Globus pallidus (tissue), 1 donor: ENCODE measurements at regions not wholly inside any gene's neighbourhood (a gene's known extent, or its start where the extent isn't known, plus 50 kb on each side); places are given as distances from the start of the nearest gene placed in this dataset.
A peak's percentile ranks its signal among the peaks of the same experiment; 100 is the strongest.
"Not testable (repeated sequence)": the region's sequence is repeated elsewhere in the genome, so short reads cannot be mapped to it uniquely, and the experiment has no call there.

Experiments
- DNase-seq: peaks from one replicate; pipeline ENCODE4 v3.0.0-alpha.2; 2015; ENCODE audit warnings: low spot score

DNA sequence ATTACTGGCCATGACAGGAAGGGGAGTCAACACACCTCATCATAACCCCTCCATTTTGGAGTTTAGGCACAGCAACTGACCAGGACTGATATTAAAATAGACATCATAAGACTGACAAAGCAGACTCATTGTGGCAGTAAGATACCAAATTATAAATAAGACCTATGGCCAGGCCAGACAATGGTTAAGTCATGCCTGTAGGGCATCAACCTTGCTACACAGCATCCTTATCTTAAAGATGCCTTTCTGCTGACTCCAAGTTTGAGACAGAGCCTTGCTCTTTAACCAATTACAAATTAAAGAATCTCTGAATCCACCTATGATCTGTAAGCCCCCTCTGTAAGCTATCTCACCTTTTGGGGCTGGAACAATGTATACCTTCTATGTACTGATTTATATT lies 65.5 kb downstream of the VCX2 start:
- no peak for DNase-seq

DNA sequence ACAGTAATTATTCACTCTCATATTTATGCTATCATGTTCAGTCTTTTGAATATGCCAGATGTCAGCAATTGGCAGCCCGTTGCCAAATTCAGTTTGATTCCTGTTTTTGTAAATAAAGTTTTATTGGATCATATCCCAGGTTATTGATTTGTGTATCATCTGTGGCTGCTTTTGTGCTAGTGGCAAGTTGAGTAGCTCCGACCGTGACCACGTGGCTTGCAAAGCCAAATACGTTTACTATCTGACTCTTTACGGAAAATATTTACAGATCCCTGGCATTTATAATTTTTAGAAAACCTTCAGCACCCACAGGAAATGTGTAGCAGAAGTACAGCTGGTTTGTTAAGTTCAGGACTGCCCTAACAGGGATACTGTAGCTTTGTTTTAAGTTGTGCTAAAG lies 67.4 kb downstream of the VCX2 start:
- no peak for DNase-seq

DNA sequence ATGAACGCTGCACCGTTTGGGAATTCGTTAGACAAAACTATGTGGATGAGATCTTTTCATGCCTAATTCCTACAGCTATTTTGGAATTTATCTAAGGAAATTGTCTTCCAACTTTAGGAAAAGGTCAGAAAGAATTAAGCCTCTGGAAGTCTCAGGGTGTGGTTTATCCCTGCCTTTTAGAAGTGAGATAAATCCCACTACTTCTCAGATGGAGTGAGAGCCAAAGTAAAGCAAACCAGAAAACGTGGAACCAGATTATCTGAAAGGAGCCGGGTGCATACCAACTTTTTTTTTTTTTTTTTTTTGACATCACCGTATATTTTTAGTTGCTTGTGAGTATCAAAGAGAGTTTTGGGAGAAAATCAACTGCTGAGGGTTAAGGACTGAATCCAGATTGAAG lies 79.6 kb downstream of the VCX2 start:
- DNase-seq = no peak

DNA sequence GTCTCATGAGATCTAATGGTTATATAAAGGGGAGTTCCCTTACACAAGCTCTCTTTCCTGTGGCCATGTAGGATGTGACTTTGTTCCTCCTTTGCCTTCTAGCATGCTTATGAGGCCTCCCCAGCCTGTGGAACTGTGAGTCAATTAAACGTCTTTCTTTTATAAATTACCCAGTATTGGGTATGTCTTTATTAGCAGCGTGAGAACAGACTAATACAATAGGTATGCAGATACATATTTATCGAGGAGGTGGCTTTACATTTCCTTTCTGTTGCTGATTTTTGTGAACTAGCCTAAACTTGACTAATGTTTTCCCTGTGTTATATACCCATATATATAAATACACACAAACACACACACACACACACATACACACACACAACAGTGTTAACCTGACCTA lies 80.2 kb downstream of the VCX2 start:
- DNase-seq = no peak

DNA sequence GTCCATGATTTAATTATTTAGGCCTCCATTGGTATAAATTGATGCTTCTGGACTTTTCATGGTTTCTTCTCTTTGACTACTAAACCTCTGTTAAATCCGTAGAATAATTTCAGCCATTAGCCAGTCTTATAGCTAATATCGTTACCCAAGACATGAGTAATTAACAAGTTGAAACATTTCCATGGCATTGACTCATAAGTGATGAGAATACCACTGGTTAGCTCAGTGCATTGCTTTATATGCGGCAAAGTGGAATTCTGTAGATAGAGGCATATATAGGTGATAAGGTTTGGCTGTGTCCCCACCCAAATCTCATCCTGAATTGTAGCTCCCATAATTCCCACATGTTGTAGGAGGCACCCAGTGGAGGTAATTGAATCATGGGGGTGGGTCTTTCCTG lies 80.6 kb downstream of the VCX2 start:
- no peak for DNase-seq

DNA sequence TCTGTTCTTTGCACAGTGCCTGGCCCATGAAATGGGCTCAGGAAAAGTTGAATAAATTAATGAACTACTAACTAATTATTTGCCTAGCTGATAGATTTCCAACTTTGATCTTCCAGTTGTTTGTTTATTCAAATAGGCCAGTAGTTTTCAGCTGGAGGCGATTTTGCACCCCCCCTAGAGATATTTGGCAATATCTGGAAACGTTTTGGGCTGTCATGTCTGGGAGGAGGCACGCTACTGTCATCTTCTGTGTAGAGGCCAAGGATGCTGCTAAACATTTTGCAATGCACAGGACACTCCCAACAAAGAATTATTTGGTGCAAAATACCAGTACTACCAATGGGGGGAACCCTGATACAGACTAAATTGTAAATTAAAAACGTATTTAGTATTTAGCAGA lies 81.9 kb downstream of the VCX2 start:
- DNase-seq = no peak

DNA sequence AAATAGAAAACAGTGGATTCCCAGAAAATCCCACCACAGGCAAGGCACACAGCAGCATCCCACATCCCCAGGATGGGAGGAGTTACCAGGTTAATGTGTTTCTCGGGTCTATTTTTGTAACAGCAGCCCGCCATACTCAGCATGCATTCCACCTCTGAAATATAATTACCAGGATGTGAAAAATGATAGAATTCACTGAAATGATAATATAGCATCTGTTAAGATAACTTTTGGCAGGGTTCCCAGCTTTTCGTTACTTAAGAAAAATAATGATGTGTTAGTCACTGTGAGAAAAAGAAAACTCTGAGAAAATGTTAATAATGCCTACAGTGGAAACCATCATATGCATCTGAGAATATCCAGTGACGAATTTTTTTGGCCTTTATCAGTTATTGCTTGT lies 87.1 kb downstream of the VCX2 start:
- DNase-seq = no peak

DNA sequence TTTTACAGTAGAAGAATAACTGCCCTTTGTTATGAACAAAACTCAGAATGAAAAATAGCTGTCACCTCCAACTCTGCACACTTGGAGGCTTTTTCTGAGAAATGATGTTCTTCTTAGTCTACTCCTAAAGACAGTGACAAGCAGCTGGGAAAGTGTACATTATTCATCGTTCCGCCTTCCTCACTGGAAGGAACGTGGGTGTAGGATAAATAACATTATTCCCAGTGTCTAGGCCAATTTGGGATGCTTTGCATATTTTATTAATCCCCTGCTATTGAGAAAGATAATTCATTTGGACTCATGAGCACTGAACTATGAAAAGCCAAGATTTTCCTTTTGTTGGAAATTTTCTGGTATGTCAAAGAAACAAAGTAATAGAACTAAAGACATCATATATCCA lies 87.8 kb downstream of the VCX2 start:
- no peak for DNase-seq

DNA sequence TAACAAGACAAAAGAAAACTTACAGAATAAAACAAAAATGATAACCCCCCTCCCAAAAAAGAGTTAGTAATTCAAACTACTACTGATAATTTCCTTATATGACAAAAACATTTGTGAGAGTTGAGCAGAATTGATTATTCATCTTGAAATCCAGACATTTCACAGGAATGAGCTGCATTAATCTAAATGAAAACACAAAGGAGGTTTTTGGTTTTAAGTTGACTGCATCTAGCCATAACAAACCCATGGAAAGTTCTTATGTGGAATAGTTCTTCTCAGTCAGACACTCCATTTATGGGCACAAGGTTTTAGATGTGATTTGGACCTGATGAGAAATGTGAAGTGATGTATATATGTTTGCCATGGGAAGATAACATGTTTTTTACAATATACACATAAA lies 95.4 kb downstream of the VCX2 start:
- no peak for DNase-seq

DNA sequence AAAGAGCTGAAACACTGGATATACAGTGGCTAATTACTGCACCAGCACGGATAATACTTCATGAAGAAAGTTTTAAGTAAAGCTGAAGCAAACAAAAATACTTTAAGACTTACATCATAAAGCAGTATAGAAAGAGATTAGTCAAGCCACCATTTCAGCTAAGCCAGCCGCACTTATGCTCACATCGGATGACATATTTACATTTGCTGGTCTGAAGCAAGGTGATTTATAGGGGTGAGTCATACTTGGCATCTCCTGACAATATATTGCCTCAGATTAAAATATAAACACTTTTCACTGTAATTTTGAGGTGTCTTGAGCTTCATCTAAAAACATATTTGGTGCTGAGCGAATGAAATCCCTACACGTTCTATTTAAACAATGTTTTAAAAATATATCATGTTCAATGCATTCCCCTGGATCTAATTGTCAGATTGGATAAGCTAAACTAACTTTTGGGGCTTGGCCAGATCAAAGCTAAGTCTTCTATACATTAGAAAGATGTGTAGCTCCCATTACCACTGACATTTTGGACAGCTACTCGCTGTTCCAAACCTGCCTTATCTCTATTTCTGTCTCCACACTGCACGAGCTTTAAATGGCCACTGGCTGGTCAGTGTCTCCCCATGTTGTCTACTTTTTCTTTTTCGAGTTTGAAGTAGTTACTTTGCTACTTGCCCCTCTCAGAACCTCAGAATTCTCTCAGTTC lies 103.2 kb downstream of the VCX2 start:
- DNase-seq = no peak

DNA sequence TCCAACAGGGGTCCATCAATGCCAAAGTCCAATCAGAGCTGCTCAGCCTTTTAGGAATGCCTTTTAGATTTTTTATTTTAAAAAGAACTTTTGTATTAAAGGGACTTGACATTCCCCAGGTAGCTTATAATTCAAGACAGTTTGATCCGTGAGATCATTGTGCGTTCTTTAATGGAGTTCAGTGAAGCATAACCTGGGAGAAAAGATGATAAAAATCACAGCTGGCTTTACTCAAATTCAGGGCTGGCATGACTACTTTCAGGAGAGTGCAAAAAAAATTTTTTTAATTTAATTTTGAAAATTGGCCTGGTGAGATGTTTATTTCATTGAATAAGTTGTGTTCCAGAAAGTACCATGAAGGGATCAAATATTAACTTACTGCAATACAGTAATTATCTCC lies 118.2 kb downstream of the VCX2 start:
- no peak for DNase-seq

DNA sequence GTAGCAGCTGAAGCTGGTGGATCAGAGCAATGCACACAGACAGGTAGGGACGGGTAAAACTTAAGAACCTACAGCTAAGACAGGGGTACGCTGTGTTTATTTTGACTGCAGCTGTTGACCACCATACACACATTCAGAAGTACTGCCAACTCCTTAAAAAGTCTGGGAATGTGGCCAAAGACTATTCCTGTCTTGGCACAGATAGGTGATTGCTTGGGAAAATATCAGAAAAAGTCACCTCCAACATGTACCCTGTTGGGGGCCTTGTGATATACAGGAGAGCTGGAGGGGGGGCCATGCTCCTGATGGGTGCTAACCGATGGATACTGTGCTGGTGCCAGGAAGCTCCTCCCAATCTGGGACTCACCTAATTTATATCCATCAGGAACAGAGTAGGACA lies 121.2 kb downstream of the VCX2 start:
- DNase-seq = no peak

DNA sequence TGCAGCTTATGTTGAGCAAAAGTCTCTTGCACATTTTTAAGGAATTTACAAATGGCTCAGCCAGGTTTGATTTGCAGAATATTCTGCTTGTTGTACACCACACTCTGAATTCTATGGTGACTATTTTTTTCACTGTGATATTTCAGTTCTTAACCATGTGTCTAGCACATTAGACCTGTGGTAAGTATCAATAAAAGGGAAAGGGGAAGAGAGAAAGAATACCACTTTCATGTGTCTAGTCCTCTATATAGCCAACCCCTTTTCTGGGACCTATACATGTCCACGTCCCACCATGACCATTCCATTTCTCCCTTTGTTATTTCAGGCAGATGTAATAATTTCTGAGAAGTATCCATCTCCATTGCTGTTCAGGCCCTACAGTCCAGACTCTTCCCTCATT lies 121.3 kb upstream of the PNPLA4 start:
- DNase-seq = no peak

DNA sequence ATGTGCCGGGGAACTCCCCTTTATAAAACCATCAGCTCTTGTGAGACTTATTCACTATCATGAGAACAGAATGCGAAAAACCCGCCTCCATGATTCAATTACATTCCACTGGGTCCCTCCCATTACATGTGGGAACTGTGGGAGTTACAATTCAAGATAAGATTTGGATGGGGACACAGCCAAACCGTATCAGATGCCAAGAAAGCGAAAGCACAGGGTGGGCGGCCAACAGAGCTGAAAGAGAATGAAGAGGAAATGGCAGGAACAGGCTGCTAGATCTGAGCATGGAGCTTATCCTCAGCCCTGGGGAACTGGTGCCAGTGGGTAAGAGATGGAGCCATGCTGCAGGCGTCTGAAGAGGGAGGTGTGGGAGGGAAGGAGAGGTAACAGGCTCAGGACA lies 117.7 kb upstream of the PNPLA4 start:
- no peak for DNase-seq

DNA sequence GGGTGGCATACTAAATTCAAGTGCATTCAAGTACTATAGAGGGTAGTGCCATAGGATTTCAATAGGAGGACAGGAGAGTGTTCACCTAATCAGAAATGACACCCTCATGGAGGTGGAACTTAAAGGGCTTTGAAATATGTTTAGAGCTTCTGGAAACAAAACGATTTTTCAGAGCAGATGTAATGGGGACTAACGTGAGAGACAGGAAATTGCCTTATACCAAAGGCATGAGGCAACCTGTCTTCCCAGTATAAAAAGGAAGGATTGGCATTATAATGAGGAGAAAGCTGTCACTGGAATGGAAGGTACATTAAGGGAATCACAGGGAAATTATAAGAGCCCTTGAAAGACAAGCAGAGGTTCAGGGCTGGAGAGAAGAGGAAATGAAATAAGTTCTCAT lies 116.3 kb upstream of the PNPLA4 start:
- no peak for DNase-seq

DNA sequence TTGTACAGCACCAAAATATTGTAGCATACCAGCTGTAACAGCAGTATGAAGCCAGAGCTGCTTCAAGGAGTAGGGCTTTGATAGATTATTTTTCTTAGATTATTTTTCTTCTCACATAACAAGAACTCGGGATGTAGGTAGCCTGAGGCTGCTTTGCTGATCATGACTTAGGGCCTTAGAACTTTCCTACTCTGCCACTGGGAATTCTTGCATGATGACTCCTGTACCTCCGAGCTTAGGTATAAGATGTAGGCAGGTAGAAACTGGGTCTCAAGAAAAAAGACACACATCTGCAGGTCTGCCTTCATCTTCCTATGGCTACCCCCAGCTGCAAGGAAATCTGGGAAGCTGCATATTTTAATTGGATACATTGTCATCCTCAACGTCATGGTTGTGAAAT lies 115.9 kb upstream of the PNPLA4 start:
- DNase-seq = no peak

DNA sequence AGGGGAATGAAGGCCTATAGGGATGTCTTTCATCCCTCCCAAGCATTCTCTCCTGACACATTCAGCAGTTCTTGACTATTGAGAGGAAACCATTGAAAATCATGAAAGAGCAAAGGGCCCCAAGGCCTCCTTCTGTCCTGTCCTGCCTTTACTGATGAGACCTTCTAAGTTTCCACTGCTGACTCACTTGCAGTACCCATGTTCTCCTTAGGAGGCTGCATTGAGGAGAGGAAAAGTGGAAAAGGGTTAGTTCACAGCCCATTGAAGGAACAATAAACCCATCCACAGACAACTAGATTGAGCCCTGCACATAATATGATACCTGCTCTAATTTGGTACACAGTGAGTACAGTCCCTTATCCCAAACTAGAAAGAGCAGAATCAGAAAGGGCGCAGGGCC lies 115.1 kb upstream of the PNPLA4 start:
- no peak for DNase-seq

DNA sequence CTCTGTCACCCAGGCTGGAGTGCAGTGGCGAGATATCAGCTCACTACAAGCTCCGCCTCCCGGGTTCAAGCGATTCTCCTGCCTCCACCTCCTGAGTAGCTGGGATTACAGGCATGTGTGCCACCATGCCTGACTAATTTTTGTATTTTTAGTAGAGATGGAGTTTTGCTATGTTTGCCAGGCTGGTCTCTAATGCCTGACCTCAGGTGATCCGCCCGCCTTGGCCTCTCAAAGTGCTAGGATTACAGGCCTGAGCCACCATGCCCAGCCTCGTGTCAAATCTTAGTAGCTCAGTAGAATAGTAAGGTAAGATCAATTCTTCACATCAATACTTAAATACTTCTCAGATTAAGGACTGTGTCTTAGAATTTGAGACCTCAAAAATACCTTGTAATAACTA lies 112.5 kb upstream of the PNPLA4 start:
- DNase-seq = not testable (repeated sequence)

DNA sequence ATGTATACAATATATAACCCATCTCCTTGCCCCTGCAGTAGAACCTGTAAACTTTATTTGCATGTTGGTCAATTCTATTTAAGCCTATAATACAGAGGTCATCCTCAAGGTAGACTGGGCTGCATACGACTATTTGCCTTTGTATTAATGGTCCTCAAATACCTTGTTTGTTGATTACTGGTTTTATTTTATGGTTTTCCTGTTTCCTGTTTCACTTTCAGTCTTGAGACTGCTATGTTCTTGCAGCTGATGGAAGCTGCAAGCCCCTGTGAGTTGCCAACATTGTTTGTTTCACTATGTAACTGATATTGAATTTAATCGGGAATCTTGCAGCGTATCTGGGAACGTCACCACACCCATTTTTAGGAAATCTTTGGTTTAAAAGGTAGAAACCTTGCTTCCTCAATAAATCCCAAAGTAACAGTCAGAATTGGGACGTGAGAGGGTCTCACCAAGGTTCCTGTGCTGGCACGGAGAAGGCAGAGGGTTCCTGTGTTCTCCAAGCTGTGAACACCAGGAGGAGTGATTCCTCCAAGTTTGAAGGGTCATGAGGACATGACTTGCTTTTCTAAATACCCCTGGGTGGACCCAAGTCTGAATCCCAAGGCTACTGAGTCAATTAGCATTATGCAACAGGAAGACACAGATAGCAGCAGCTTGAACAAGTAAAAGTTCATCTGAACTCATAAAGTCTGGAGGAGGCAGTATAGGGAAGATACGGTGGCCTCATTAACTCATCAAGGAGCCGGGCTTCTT lies 110.6 kb upstream of the PNPLA4 start:
- no peak for DNase-seq

DNA sequence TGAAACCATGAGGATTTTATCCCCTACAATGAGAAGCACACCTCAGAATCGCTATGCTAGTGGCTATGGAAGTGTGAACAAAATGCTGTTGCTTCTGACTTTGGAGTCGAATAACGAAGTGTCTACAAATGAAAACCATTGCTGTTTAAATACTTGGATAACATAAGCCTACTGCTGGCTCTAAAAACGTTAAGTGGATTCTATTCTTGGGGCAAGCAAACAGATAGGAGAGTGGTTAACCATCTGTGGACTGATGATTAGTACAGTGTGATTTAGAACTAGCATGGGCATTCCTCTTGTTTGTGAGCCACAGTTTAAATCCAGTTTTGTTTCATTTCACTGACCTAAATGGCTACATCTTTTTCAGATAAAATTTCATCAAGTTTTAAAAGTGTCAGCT lies 109.7 kb upstream of the PNPLA4 start:
- no peak for DNase-seq

DNA sequence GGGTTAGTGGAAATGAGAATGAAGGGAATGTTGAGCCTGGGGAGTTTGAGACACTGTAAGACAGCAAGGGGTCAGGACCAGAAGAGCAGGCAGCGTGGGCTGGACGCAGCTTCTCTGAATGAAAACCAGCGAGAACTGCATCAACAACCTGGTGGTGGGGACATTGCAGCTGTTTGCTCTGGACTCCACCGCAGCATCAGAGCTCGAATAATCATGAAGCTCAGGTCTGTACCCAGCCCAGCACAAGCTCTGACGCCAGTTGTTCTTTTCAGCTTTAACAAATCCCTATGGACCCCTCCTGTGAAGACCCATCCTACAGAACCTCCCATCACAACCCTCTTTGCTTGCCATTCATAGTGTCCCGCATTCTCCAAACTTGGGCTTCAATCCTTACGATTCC lies 106.8 kb upstream of the PNPLA4 start:
- DNase-seq = no peak

DNA sequence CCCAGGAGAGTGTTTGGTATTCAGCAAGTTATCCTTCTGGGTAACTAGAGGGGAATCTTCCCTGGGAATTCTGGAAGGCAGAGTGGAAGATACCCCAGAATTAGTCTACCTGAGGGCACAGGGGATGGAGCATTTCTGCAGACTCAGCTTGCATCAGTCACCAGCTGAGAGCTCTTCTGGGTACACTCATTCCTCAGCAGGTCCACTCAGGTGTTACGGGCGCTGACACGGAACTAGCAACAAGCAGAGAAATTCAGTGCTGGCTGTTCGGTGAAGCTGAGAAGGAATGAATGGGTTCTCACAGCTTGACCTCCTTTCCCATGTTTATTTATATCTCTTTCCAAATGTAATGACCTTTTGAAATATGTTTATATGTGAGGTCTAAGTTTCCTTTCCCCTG lies 106.0 kb upstream of the PNPLA4 start:
- DNase-seq = no peak

DNA sequence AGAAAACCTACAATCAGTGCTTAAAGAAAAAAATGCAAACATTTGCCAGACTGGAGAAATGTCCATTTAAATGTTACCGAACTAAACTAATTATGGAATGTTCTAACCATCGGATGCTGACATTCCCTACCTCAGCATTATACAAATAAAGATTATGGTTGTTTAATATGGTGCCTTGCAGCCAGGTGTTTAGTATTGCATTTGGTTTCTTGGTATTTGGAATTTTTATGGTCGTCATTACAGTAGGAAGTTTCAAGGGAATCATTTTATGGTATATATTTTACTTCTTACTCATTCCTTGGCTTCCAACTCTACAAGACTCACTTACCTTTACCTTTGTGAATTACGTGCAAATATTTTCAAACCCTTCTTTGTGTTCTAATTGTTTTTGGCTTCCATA lies 103.1 kb upstream of the PNPLA4 start:
- DNase-seq = no peak

DNA sequence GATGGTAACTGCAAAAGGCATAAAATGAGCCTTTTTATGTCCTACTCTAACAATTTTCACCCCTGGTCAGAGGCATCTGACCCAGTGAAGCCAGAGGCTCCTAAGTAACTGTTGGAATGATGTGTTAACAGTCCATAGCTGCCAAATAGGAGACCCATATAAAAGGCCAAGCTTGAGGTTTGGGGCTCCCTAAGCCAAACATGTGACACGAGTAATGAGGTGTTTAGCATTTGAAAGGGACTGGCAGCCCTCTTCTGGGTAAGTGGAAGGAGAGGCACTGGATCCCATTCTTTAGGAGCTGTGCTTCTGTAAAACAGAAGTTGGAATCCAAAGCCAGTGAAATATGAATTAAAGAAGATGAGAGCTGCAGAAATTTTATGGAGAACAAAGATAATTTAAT lies 100.6 kb upstream of the PNPLA4 start:
- peak; percentile 24 for DNase-seq
